GM21825 (cell line): ENCODE measurements at regions not wholly inside any gene's neighbourhood (a gene's known extent, or its start where the extent isn't known, plus 50 kb on each side); places are given as distances from the start of the nearest gene placed in this dataset.

Source experiments
- ATAC-seq: cut with Tn5 transposase; IDR thresholded peaks from one replicate; pipeline ENCODE4 v1.9.1; 2021; ENCODE audit warnings: mild to moderate bottlenecking, moderate library complexity; ENCODE audit not compliant: unreplicated experiment

DNA sequence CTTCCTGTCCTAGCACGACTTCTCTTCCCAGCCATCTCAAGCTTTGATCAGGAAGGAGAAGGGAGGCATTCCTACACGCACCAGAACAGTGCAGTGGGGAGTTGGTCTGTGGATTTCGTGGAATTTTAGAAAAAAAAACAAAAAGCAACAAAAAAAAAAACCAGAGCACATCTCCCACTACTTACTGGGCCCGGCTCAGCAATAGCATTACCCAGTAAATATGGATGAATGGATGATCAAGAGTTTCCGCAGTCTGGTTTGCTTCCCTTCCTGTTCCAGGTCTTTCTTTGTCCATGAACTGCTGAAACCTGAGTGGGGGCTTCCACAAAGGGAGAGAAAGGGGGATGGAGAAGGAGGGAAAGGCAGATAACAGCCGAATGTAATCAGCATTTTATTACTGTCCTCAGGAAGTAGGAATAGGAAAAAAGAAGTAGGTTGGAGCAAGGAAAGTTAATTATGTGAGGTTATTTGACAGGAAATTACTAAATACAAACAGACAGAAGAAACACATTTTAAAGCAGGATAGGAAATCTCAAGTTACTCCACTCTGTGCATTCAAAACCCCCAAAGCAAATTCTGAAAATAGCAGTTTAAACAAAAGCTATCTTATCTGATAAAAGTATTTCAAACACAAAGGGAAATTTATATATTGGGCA lies 349.0 kb downstream of the PRL start:
- no peak for ATAC-seq

DNA sequence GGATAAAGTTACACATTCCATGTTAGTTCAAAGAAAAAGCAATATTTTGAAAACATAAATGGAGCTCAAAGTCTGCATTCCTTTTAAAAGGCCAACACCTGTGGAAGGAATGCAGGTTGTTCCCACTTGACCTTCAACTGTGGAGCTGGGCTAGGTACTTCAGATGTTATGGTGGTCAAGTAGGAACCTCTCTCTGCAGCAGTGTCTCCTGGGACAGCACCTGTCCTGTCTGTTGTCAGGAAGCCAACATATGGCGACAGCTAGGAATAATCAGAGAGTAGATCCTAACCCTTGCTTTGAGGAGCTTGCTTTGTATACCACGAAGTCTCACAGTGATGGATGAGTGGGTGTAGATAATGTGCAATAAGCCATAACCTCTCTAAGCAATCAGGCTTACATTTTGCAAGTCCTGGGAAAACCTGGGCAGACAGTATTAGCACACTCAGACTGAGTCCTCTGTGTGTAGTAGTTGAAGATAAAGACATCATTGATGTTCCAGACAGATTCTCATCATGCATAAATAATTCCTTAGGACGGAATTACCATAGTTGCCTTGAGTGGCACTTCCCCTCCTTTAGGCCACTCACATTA lies 347.5 kb downstream of the PRL start:
- ATAC-seq: no peak

DNA sequence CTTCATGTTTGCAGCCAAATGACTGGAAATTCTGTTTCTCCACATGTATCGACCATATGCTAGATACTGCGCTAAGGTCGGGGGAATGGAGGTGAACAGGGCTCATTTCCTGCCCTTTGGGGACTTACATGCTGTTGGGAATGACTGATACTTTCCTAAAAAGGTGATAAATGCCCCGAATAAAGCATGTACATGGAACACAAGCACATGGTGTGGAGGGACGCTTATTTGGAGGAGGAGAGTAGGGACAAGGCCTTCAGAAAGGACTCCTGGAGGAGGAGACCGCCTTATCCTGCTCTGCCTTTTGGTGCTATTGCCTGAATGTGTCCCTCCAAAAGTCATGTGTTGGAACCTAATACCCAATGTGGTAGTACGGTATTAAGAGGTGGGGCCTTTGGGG lies 344.5 kb downstream of the PRL start:
- ATAC-seq: no peak

DNA sequence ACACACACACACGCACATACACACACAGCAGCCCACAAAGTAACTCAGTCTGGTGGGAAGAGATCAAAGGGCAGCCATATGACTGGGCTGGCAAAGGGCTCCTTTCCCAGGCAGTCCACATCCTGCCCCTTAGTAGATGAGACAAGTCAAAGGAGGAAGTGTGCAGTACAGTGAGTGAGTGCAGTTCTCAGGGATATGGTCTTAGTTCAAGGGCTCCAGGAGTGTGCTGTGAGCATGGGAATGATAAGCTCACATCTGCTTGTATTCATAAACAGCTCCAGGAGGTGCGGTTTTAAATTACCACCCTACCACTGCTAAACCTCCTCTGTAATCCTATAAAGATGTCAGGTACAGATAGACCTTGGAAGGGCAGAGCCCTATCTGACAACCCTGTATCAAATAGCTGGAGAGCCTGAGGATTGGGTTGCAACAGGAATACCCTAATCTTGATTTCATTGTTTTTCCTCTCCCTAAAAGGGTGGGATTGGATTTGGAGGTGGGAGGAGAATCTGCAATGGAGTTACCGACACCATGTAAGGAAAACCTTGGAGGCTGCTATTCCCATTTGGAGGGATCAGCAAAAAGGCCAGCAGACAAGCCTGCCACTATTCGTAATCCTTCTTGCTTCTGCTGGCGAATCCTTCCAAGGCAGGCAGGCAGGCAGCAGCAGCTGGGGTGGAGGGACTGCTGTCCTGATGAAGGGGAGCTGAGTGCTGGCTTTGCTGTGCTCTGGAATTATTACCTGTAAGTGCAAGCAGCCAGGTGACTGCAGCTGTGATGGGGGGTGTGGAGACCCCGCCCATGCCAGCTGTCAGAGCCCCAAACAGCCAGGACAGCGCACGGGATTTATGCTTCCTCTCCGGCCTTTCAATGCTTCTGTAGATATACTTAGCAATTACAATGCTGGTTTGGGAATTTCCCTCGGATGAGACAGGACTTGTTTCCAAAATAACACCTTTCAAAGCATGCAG lies 342.7 kb downstream of the PRL start:
- no peak for ATAC-seq

DNA sequence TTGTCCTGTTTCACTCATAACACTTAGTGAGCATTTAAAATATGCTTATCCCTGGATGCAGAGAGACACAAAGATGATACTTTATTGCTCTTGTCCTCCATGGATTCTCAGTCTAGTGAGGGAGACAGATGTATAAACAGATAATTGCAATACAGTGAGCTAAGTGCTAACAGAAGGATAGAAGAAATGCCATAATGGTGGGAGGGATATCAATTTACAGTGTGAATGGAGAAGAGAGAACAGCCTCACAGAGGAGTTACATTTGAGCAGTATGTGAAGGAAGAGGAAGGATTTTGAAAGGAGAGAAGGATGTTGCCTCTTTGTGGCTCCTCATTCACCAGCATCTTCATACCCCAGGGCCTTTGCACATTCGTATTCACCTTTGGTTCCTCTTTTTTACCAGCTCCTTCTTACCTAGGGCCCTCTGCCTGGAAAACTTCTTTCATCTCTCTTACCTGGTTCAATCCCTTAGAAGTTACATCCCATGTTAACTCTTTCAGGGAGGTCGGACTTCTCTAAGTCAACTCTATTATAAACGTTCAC lies 341.7 kb downstream of the PRL start:
- no peak for ATAC-seq

DNA sequence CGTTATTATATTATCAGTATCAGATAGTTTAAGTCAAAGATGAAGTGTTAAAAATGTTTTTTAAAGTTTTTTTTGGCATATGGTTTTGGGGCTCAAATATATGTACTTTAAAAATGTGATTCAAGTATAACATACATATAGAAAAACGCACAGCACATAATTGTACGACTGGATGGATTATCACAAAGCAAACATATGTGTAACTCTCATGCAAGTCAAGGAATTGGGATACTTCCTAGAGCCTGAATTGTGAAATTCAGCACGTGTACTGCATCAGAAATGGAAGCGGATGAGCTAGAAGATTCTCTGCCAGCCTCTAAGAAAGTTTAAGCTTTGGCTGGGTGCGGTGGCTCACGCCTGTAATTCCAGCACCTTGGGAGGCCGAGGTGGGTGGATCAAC lies 340.9 kb downstream of the PRL start:
- ATAC-seq: no peak

DNA sequence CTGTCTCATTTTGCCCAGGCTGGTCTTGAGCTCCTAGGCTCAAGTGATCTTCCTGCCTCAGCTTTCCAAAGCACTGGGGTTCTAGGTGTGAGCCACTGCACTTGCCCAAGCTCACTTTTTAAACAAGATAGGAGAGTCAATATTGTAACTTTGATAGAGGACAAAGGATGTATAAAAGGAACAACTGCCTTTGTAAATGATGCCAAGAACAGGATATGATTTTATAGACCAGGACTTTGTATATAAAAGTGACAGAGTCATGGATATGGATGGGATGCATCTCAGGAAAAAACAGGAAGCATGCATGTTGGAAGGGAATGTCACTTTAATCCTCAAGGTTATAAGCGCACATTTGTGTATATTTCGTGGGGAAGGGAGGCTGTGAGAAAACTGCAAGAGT lies 338.4 kb downstream of the PRL start:
- no peak for ATAC-seq

DNA sequence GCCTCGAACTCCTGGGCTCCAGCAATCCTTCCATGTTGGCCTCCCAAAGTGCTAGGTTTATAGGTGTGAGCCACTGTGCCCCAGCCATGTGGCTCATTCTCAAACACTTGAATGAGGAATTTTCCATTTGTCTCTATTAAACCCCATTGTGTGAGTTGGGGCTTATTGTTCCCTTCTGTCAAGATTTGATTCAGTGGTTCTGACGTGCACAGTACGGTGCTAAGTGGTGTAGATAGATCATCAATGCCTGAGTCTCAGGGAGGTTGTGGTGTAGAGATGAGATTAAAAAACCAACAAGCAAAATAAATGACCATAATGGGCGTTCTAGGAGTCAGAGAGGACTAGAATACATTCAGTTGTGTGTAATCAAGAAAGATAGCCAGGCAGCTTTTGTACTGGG lies 335.6 kb downstream of the PRL start:
- ATAC-seq: no peak

DNA sequence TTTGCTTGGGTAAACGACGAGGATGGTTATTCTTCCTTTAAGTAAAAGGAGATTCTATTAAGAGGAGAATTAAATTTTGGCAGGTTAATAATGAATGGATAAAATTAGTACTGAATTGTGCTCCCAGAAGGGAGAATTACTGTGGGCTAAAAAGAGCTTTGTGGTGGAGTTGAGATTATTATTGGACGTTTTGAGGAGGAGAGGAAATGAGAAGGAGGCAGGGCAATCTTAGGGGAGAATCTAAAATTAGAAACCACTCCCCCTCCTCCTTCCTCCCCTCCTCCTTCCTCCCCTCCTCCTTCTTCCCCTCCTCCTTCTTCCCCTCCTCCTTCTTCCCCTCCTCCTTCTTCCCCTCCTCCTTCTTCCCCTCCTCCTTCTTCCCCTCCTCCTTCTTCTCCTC lies 331.8 kb downstream of the PRL start:
- no peak for ATAC-seq

DNA sequence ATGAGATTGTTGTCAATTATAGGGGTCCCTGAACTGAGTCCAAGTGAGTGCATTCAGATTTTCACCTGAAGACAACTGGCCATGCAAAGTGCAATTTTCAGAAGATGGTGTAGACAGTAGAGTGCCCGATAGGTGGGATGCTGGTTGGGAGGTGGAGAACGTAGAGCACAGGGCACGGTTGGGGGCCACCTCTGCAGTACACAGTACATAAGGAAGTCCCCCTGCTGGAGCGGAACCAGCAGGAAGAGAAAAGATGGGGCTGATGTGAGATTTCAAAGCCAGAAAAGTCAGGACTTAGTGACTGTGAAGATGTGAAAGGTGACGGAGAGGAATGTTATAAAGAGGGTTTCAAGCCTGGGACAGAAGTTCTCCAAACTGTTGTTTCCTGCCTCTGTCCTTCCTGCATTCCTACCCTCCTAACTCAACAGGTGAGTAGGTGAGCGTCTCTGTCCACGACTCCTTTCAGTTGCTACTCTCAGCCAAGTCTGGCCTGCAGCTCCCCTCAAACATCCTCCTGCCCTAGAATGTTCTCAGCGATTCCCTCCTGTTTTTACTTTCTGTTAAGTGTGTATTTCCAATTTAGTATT lies 330.8 kb downstream of the PRL start:
- ATAC-seq: no peak

DNA sequence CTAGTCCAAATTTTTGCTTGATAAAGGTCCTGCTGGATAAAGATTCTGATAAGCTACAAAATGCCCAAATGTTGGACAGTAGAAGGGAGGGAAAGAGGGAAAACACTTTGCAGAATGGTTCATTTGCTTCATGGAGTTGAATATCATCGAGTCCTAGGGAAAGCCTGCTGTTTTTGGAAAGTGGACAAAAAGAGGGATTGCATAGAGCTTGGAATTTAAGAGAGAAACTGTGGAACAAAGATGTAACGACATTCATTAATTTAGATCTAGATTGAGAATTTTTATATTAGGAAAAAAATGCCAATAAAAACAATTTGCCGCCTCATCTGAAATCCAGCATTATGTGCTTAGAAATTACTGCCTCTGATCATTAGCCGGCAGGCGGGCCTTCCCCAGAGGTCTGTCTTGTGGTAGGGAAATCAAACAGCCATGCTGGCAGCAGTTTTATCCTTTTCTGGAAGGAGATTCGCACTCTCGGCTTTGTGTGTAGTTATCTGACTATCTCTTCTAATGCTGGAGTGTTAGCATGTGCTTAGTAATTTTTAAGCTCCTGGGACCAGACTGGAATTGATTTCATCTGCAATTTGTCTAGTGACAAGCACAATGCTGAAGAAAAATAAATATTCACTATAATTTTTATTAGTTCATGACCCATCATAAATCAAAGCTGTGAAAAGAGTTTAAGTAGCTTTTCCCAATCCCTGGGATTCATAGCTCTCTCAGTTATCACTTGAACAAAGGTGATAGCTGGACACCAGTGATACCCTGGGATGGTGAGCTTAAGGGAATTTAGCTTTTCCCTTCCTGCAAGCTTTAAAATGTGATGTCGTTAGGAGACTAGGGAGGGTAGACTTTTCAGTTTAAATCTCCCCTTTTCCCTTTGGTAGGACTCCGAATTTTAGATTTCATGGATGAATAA lies 329.5 kb downstream of the PRL start:
- ATAC-seq: no peak

DNA sequence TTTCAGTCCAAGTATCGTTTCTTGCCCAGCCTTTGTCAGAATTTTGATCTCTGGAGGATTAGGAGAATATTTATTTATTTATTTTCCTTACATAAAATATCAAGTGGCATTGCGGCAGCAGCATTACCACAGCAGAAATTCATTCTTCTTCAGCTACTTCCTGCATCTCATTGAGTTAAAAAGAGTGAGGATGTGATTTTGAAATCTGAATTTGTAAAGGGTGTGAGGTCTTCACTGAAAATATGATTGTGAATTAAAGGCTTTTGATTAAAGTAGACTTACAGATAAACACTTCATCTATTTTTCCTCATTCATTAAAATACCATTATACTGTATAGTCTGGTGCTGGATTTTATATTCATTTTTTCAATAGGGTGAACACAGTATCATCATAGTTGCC lies 328.4 kb downstream of the PRL start:
- ATAC-seq: no peak

DNA sequence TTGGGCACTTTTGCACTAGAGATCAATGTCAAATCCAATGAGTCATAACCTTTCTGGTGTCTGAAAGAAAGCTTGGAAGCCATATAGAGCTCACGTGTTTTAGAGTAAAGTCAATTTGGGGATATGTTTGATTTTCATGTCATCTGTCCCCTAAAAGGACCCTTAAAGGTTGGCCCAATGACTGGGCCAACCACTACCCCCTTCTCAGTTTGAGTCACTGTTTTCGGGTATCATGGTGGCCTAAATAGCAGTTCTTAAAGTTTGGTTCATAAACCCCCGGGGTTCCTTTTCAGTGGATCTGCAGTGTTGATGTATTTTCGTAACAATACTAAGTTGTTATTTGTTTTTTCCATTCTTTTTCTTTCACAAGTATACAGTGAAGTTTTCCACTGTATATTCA lies 327.6 kb downstream of the PRL start:
- ATAC-seq: no peak

DNA sequence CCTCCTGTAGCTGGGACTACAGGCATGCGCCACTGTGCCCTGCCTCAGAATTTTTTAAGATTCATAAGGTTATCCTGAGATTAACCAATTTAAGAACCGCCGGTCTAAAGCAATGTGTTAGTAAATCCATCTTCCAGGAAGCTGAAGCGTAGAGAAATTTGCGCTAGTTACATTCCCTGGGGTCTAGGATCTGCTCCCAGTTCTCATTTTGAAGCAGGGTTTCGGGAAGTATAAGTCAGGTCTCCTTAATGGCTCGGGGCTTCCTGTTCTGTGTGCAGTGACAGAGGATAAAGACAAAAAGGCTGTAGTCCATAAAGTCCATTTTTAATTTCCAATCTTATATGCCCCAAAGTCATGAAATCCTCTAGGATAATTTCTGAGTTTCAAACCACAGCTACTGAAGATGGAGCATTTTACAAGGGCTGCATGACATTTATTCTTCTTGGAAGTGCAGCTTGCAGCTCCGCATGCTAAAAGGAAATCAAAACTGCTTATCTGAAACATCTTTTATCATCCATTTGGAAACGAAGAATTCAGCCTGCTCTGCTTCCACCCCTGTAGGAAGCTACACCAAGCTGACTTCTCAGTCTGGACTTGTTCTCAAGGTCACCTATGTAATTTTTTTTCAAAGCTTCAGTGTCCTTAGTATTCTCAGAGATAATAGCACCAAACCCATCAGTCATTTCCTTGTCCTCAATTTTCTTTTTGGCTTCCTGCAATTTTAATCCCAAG lies 326.1 kb downstream of the PRL start:
- no peak for ATAC-seq

DNA sequence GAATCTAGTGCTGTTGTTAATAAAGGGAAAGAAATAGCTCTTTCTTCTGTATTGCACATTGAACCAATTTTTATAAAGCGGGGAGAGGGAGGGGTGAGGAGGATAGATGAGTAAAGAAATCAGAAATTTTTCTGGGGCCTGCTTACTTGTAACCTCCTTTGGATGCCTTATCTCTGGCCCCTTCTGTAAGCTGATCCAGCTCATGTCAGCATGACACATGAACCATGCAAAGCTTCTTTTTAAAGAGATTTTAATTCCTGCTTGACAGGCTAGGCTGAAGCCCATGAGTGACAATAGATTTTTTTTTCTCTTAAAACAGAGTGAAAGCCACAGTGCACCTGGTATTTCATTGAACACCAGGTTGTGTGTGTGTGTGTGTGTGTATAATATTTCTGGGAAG lies 325.3 kb downstream of the PRL start:
- no peak for ATAC-seq

DNA sequence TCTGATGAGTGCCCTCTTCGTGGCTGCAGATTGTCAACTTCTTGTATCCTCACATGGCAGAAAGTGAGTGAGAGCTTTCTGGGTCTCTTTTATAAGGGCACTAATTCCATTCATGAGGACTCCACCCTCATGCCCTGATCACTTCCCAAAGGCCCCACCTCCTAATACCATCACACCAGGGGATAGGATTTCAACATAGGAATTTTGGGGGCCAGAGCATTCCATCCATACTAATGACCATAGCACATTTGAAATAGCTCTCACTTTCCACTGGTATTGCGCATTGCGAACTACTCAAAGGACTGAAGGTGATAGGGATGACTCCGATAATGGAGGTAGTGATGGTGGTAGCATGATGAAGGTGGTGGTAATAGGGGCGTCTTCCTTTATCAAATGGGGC lies 324.3 kb downstream of the PRL start:
- no peak for ATAC-seq

DNA sequence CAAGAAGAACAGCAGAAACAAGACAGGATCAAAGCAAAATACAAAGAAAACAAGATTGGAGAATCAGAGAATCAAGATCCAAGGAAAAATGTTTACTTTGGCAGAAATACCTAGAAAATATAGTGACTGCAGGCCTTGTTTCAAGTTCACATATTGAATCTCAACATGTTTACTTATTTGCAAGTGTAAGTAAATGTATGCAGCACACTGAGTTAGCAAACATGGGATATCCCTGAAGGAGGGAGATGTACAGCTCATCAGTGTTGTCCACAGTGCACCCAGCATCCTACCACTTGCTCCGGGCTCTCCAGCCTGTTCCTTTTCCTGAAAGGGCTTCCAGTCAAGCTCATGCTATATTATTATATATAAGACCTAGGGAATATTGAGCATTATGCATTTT lies 319.5 kb downstream of the PRL start:
- no peak for ATAC-seq

DNA sequence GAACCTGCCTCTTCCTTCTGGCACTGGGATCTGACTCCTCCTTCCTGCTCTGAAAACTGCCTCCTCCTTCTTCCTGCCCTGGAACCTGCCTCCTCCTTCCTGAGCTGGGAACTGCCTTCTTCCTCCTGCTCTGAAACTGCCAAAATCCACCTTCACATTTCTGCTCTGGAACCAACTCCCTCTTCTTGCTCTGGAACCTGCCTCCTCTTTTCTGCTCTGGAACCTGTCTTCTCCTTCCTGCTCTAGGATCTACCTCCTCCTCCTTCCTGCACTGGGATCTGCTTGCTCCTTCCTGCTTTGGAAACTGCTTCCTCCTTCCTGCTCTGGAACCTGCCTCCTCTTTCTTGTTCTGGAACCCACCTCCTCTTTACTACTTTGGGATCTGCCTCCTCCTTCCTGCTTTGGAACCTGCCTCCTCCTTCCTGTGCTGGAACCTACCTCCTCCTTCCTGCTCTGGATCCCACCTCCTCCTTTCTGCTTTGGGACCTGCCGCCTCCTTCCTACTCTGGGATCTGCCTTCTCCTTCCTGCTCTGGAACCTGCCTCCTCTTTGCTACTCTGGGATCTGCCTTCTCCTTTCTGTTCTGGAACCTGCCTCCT lies 315.5 kb downstream of the PRL start:
- no peak for ATAC-seq

DNA sequence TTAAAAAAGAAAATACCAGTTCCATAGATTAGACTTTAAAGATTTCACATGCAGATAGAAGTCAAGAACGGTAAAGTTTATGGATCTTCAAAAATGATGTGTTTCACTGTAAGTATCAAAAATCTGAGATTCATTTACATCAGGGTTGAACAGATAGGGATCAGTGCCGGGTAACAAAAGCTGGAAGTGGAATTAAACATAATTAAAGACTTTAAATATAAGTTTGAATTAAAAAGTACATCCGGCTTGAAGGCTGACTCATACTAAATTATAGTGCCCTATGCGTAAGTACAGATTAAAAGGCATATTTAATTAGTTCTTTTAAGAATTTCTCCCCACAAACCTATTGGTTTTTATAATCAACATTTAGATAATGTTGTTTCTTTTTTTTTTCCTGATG lies 312.7 kb downstream of the PRL start:
- no peak for ATAC-seq
